ENCODE measurements at regions not wholly inside any gene's neighbourhood (a gene's known extent, or its start where the extent isn't known, plus 50 kb on each side); places are given as distances from the start of the nearest gene placed in this dataset.

GRCh38 chr4:59855630-59856352 is 1344.3 kb upstream of the ADGRL3 start:
- Histone ChIP-seq H3K36me3 (ENCODE audit: control insufficient read depth in 1 of 2, insufficient read depth in 2 of 2, low read length in 2 of 2) (no peaks in the 10 kb centered on the region), H3K27ac (ENCODE audit: low read depth, low read length) (no peak overlapping the region), H3K4me1 (ENCODE audit: control insufficient read depth in 1 of 2, insufficient read depth in 2 of 2, low read length in 2 of 2) (no peaks in the 10 kb centered on the region), H3K27me3 (ENCODE audit: control insufficient read depth in 1 of 2, insufficient read depth in 2 of 2, low read length in 2 of 2) (no peaks in the 10 kb centered on the region), H3K9me3 (ENCODE audit: control insufficient read depth in 1 of 2, low read length in 2 of 2) (peaks cover 0 to 8% of the 10 kb centered on the region in 2 donors), H3K4me3 (ENCODE audit: low read depth in 1 of 2, low read length in 2 of 2) (no peak overlapping the region), H3K9ac (ENCODE audit: low read depth in 1 of 2, low read length in 2 of 2) (no peak overlapping the region)

- Histone ChIP-seq H3K4me3 (ENCODE audit: low read depth in 1 of 2, low read length in 2 of 2) (no peak overlapping the region), H3K9ac (ENCODE audit: low read depth in 1 of 2, low read length in 2 of 2) (no peak overlapping the region), H3K27ac (ENCODE audit: low read depth, low read length) (no peak overlapping the region), H3K27me3 (ENCODE audit: control insufficient read depth in 1 of 2, insufficient read depth in 2 of 2, low read length in 2 of 2) (no peaks in the 10 kb centered on the region), H3K36me3 (ENCODE audit: control insufficient read depth in 1 of 2, insufficient read depth in 2 of 2, low read length in 2 of 2) (no peaks in the 10 kb centered on the region), H3K9me3 (ENCODE audit: control insufficient read depth in 1 of 2, low read length in 2 of 2) (no peaks in the 10 kb centered on the region), H3K4me1 (ENCODE audit: control insufficient read depth in 1 of 2, insufficient read depth in 2 of 2, low read length in 2 of 2) (no peaks in the 10 kb centered on the region)
Observed at GRCh38 chr4:59869056-59869455, 1331.1 kb upstream of the ADGRL3 start.

DNA sequence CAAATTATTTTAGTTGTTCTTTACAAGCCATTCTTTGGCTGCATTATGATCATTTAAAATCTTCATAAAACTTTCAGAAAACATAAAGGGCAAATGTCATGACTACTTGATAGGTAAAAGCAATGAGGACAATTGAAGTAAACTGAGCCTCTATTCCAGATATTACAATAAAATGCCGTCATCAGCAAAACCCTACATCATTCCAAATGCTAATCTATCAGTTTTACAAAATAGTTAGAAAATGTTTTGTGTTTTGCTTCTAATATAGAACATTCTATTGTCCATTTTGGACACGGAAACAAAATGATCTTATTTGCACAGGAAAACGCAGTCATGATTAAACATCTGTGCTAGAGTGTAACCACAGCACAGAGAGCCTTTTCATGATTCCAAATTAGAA is 1330.6 kb upstream of the ADGRL3 start:
- Histone ChIP-seq H3K36me3 (ENCODE audit: control insufficient read depth in 1 of 2, insufficient read depth in 2 of 2, low read length in 2 of 2) (no peaks in the 10 kb centered on the region), H3K27ac (ENCODE audit: low read depth, low read length) (no peak overlapping the region), H3K9me3 (ENCODE audit: control insufficient read depth in 1 of 2, low read length in 2 of 2) (no peaks in the 10 kb centered on the region), H3K4me3 (ENCODE audit: low read depth in 1 of 2, low read length in 2 of 2) (no peak overlapping the region), H3K27me3 (ENCODE audit: control insufficient read depth in 1 of 2, insufficient read depth in 2 of 2, low read length in 2 of 2) (no peaks in the 10 kb centered on the region), H3K9ac (ENCODE audit: low read depth in 1 of 2, low read length in 2 of 2) (no peak overlapping the region), H3K4me1 (ENCODE audit: control insufficient read depth in 1 of 2, insufficient read depth in 2 of 2, low read length in 2 of 2) (no peaks in the 10 kb centered on the region)

- H3K27me3 ChIP-seq (ENCODE audit: control insufficient read depth in 1 of 2, insufficient read depth in 2 of 2, low read length in 2 of 2), result no peaks in the 10 kb centered on the region
- H3K9ac ChIP-seq (ENCODE audit: low read depth in 1 of 2, low read length in 2 of 2), result no peak overlapping the region
- H3K4me3 ChIP-seq (ENCODE audit: low read depth in 1 of 2, low read length in 2 of 2), result no peak overlapping the region
- H3K27ac ChIP-seq (ENCODE audit: low read depth, low read length), result no peak overlapping the region
- no peaks in the 10 kb centered on the region for H3K4me1 ChIP-seq (ENCODE audit: control insufficient read depth in 1 of 2, insufficient read depth in 2 of 2, low read length in 2 of 2)
- H3K36me3 ChIP-seq (ENCODE audit: control insufficient read depth in 1 of 2, insufficient read depth in 2 of 2, low read length in 2 of 2), result no peaks in the 10 kb centered on the region
- no peaks in the 10 kb centered on the region for H3K9me3 ChIP-seq (ENCODE audit: control insufficient read depth in 1 of 2, low read length in 2 of 2)
Observed at GRCh38 chr4:59881632-59882031, 1318.5 kb upstream of the ADGRL3 start.

DNA sequence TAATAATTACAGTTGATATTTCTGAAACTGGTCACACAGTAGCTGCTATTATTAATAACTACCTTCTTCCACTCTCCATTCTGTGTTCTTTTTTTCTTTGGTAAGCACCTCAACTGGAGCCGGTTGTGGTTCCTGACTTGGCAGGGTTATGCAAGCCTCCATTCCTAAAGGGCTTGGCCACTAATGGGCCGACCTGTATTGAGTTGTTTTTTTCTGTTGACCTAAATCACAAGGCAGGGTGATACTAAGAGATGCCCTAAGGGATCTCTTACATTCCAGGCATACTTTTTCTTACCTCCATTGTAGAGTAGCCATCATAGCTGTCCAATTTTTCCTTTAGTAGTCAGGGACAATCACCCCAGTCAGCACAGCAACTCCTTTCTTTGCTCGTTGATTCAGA is 1295.8 kb upstream of the ADGRL3 start:
- Histone ChIP-seq H3K27me3 (ENCODE audit: control insufficient read depth in 1 of 2, insufficient read depth in 2 of 2, low read length in 2 of 2) (no peaks in the 10 kb centered on the region), H3K27ac (ENCODE audit: low read depth, low read length) (no peak overlapping the region), H3K4me3 (ENCODE audit: low read depth in 1 of 2, low read length in 2 of 2) (no peak overlapping the region), H3K9ac (ENCODE audit: low read depth in 1 of 2, low read length in 2 of 2) (no peak overlapping the region), H3K36me3 (ENCODE audit: control insufficient read depth in 1 of 2, insufficient read depth in 2 of 2, low read length in 2 of 2) (no peaks in the 10 kb centered on the region), H3K4me1 (ENCODE audit: control insufficient read depth in 1 of 2, insufficient read depth in 2 of 2, low read length in 2 of 2) (no peaks in the 10 kb centered on the region), H3K9me3 (ENCODE audit: control insufficient read depth in 1 of 2, low read length in 2 of 2) (peaks cover 2 to 4% of the 10 kb centered on the region in 2 donors)

- no peaks in the 10 kb centered on the region for H3K27me3 ChIP-seq (ENCODE audit: control insufficient read depth in 1 of 2, insufficient read depth in 2 of 2, low read length in 2 of 2)
- no peak overlapping the region for H3K4me3 ChIP-seq (ENCODE audit: low read depth in 1 of 2, low read length in 2 of 2)
- no peak overlapping the region for H3K9ac ChIP-seq (ENCODE audit: low read depth in 1 of 2, low read length in 2 of 2)
- no peaks in the 10 kb centered on the region for H3K4me1 ChIP-seq (ENCODE audit: control insufficient read depth in 1 of 2, insufficient read depth in 2 of 2, low read length in 2 of 2)
- peaks cover 5 to 9% of the 10 kb centered on the region in 2 donors for H3K9me3 ChIP-seq (ENCODE audit: control insufficient read depth in 1 of 2, low read length in 2 of 2)
- H3K36me3 ChIP-seq (ENCODE audit: control insufficient read depth in 1 of 2, insufficient read depth in 2 of 2, low read length in 2 of 2), result no peaks in the 10 kb centered on the region
- no peak overlapping the region for H3K27ac ChIP-seq (ENCODE audit: low read depth, low read length)
Observed at GRCh38 chr4:59920416-59920815, 1279.7 kb upstream of the ADGRL3 start.

DNA sequence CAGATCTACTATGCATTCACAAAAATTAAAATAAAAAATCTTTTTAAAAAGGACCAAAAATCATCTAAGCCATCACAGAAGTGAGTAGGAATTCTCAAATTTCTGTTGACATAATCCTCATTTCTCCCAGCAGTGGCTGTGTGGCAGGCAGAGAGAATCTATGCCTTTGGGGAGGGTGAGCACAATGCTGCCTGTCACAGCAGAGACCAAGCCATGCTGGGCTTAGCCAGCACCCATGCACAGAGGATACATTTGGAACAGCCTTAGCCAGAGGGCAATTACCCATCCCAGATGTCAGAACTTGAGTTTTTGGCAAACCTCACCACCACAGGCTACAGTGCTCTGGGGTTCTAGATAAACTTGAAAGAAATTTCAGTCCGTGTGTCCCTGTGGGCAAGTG is 1274.8 kb upstream of the ADGRL3 start:
- Histone ChIP-seq H3K9ac (ENCODE audit: low read depth in 1 of 2, low read length in 2 of 2) (no peak overlapping the region), H3K27me3 (ENCODE audit: control insufficient read depth in 1 of 2, insufficient read depth in 2 of 2, low read length in 2 of 2) (no peaks in the 10 kb centered on the region), H3K36me3 (ENCODE audit: control insufficient read depth in 1 of 2, insufficient read depth in 2 of 2, low read length in 2 of 2) (no peaks in the 10 kb centered on the region), H3K4me1 (ENCODE audit: control insufficient read depth in 1 of 2, insufficient read depth in 2 of 2, low read length in 2 of 2) (no peaks in the 10 kb centered on the region), H3K9me3 (ENCODE audit: control insufficient read depth in 1 of 2, low read length in 2 of 2) (peaks cover 10 to 21% of the 10 kb centered on the region in 2 donors), H3K4me3 (ENCODE audit: low read depth in 1 of 2, low read length in 2 of 2) (no peak overlapping the region), H3K27ac (ENCODE audit: low read depth, low read length) (no peak overlapping the region)

DNA sequence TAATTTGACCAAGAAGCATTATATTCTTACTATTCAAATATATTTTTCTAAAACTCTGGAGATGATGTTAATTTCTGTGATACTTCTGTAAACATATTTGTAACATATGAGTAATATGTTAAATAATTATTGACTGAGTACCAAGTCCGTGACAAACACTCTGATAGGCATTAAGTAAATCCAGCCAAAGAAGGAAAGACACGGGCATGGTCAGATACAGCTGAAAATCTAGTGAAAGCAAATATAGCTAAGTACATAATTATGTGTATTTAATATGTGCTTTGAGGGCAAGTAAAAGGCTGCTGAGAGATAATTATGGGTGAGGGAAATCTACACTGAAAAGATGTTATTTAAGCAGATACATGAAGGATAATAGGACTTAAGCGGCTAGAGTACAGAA is 1263.6 kb upstream of the ADGRL3 start:
- Histone ChIP-seq H3K4me1 (ENCODE audit: control insufficient read depth in 1 of 2, insufficient read depth in 2 of 2, low read length in 2 of 2) (no peaks in the 10 kb centered on the region), H3K27ac (ENCODE audit: low read depth, low read length) (no peak overlapping the region), H3K9ac (ENCODE audit: low read depth in 1 of 2, low read length in 2 of 2) (no peak overlapping the region), H3K36me3 (ENCODE audit: control insufficient read depth in 1 of 2, insufficient read depth in 2 of 2, low read length in 2 of 2) (no peaks in the 10 kb centered on the region), H3K4me3 (ENCODE audit: low read depth in 1 of 2, low read length in 2 of 2) (no peak overlapping the region), H3K27me3 (ENCODE audit: control insufficient read depth in 1 of 2, insufficient read depth in 2 of 2, low read length in 2 of 2) (no peaks in the 10 kb centered on the region), H3K9me3 (ENCODE audit: control insufficient read depth in 1 of 2, low read length in 2 of 2) (no peaks in the 10 kb centered on the region)

DNA sequence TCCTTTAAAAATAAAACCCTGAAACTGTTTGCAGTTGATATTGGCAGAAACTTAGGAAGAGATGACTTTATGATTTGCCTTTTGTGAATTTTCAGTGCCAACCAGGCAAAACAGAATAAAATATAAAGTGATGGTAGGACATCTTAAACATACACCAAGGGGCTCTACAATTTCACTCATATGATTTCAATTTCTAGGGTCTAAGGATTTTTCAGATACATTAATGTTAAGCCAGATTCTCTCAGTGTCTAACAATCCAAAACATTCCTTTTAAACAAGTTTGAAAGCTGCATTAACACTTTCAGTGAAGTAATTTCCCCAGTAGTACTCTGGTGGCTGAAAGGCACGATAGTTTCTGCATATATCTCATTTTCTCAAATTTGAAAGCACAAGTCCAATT is 1262.0 kb upstream of the ADGRL3 start:
- no peaks in the 10 kb centered on the region for H3K36me3 ChIP-seq (ENCODE audit: control insufficient read depth in 1 of 2, insufficient read depth in 2 of 2, low read length in 2 of 2)
- no peaks in the 10 kb centered on the region for H3K27me3 ChIP-seq (ENCODE audit: control insufficient read depth in 1 of 2, insufficient read depth in 2 of 2, low read length in 2 of 2)
- no peak overlapping the region for H3K4me3 ChIP-seq (ENCODE audit: low read depth in 1 of 2, low read length in 2 of 2)
- H3K27ac ChIP-seq (ENCODE audit: low read depth, low read length), result no peak overlapping the region
- H3K4me1 ChIP-seq (ENCODE audit: control insufficient read depth in 1 of 2, insufficient read depth in 2 of 2, low read length in 2 of 2), result no peaks in the 10 kb centered on the region
- H3K9me3 ChIP-seq (ENCODE audit: control insufficient read depth in 1 of 2, low read length in 2 of 2), result no peaks in the 10 kb centered on the region
- no peak overlapping the region for H3K9ac ChIP-seq (ENCODE audit: low read depth in 1 of 2, low read length in 2 of 2)

GRCh38 chr4:59945277-59945676 is 1254.8 kb upstream of the ADGRL3 start:
- Histone ChIP-seq H3K4me3 (ENCODE audit: low read depth in 1 of 2, low read length in 2 of 2) (no peak overlapping the region), H3K27me3 (ENCODE audit: control insufficient read depth in 1 of 2, insufficient read depth in 2 of 2, low read length in 2 of 2) (no peaks in the 10 kb centered on the region), H3K27ac (ENCODE audit: low read depth, low read length) (no peak overlapping the region), H3K4me1 (ENCODE audit: control insufficient read depth in 1 of 2, insufficient read depth in 2 of 2, low read length in 2 of 2) (no peaks in the 10 kb centered on the region), H3K9ac (ENCODE audit: low read depth in 1 of 2, low read length in 2 of 2) (no peak overlapping the region), H3K9me3 (ENCODE audit: control insufficient read depth in 1 of 2, low read length in 2 of 2) (peaks cover 6 to 9% of the 10 kb centered on the region in 2 donors), H3K36me3 (ENCODE audit: control insufficient read depth in 1 of 2, insufficient read depth in 2 of 2, low read length in 2 of 2) (no peaks in the 10 kb centered on the region)

Data from duodenal mucosa (tissue), 2 donors.